Tibial nerve (tissue), 4 donors: ENCODE measurements at regions not wholly inside any gene's neighbourhood (a gene's known extent, or its start where the extent isn't known, plus 50 kb on each side); places are given as distances from the start of the nearest gene placed in this dataset.

Experiments used
- CTCF ChIP-seq, 5 experiments: fragments of 200-600 bp in 3 of 5; fragments of 450-650 bp in 2 of 5; sonication (generic) in 3 of 5; IDR thresholded peaks; one replicate each; pipeline ENCODE4 v1.5.1; 2016 to 2019; ENCODE audit warnings: antibody characterized with exemption in 5 of 5, mild to moderate bottlenecking in 3 of 5, moderate library complexity in 2 of 5
- EP300 ChIP-seq, 2 donors: sonication (generic); formaldehyde crosslinking; IDR thresholded peaks; one replicate each; pipeline ENCODE4 v1.6.1; 2017; ENCODE audit warnings: antibody characterized with exemption in 2 of 2, mild to moderate bottlenecking in 1 of 2
- POLR2A ChIP-seq, 2 donors: fragments of 450-650 bp; IDR thresholded peaks; one replicate each; pipeline ENCODE4 v1.6.1; 2017; ENCODE audit warnings: antibody characterized with exemption in 2 of 2, mild to moderate bottlenecking in 2 of 2, moderate library complexity in 2 of 2

- TF ChIP-seq CTCF (IDR thresholded peaks at IDR 0.05) (no peak), EP300 (IDR thresholded peaks at IDR 0.05) (no peak), POLR2A (IDR thresholded peaks at IDR 0.05) (no peak)
Observed at GRCh38 chr6:149152521-149152920, 165.0 kb upstream of the TAB2 start.
